Activated T-helper 1 cell treated with anti-CD3 and anti-CD28 coated beads, Interleukin-12 subunit alpha, Interleukin-12 subunit beta, Interleukin-2, Interleukin-4 antibody, amounts not matched to agents 30 ng/mL and 10 ng/mL and 1 ng/mL, durations not matched to agents 14 hours and 24 hours and 36 hours (primary cell): ENCODE measurements at regions not wholly inside any gene's neighbourhood (a gene's known extent, or its start where the extent isn't known, plus 50 kb on each side); places are given as distances from the start of the nearest gene placed in this dataset.

Experiments used
- DNase-seq: peaks from one replicate; pipeline ENCODE4 v3.0.0; 2021; ENCODE audit warnings: low spot score
- H3K27ac Mint-ChIP-seq: one replicate; pipeline ENCODE4 v1.8.0; 2021; ENCODE audit warnings: mild to moderate bottlenecking, mixed read lengths
- H3K27me3 Mint-ChIP-seq: one replicate; pipeline ENCODE4 v1.8.0; 2022; ENCODE audit warnings: mild to moderate bottlenecking, moderate library complexity, mixed read lengths; ENCODE audit not compliant: insufficient read depth
- H3K36me3 Mint-ChIP-seq: one replicate; pipeline ENCODE4 v1.8.0; 2021; ENCODE audit warnings: low read depth, mixed read lengths
- H3K4me1 Mint-ChIP-seq: one replicate; pipeline ENCODE4 v1.8.0; 2021; ENCODE audit warnings: low read depth, mixed read lengths
- H3K4me3 Mint-ChIP-seq: one replicate; pipeline ENCODE4 v1.8.0; 2021; ENCODE audit warnings: mild to moderate bottlenecking, moderate library complexity, mixed read lengths
- H3K9me3 Mint-ChIP-seq: one replicate; pipeline ENCODE4 v1.8.0; 2021; ENCODE audit warnings: mixed read lengths
- intact Hi-C: fragments of 100-400 bp; cut with micrococcal nuclease; formaldehyde crosslinking; loops from one replicate; pipeline ENCODE4 v1.15.1; 2024

DNA sequence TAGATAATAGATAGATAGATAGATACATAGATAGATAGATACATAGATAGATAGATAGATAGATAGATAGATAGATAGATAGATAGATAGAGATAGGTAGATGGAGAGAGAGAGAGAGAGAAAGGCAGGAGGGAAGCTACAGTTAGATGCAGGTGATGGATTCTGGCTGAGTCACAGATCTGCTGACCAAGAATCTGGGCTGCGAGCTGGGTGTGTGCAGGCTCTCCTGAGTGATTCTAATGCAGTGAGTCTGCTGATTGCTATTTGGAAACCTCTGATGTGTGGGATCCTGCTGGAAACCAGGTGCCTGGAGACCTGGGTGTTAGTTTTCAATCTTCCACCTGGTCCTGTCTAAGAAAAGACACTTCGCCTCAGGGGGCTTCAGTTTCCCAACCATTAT, 1441.8 kb downstream of the TBC1D22A start:
- intact Hi-C loops: no loop called here
- H3K27me3 Mint-ChIP-seq: no peaks in the 10 kb centered on the region
- no peaks in the 10 kb centered on the region for H3K36me3 Mint-ChIP-seq
- H3K27ac Mint-ChIP-seq: no peak overlapping the region
- no peak for DNase-seq
- no peaks in the 10 kb centered on the region for H3K4me1 Mint-ChIP-seq
- H3K9me3 Mint-ChIP-seq: no peaks in the 10 kb centered on the region
- no peak overlapping the region for H3K4me3 Mint-ChIP-seq

DNA sequence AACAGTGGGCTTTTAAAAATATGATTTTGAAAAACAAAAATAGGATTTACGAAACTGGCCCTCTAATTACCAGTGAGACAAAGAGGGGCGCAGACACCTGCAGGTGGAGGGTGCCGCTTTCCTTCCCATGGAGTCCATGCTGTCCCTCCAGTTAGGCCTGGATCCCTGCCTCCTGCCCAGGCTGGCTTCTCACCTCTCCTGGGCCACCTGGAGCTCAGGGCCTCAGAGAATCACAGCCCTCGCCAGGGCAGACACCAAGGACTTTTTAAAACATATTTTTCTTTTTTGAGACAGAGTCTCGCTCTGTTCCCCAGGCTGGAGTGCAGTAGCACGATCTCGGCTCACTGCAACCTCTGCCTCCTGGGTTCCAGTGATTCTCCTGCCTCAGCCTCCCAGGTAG, 1437.2 kb downstream of the TBC1D22A start:
- Mint-ChIP-seq H3K27ac (no peak overlapping the region), H3K4me3 (no peak overlapping the region), H3K9me3 (peaks cover 2% of the 10 kb centered on the region), H3K36me3 (no peaks in the 10 kb centered on the region), H3K4me1 (no peaks in the 10 kb centered on the region), H3K27me3 (no peaks in the 10 kb centered on the region)
- intact Hi-C loops: no loop called here
- no peak for DNase-seq

GRCh38 chr22:48198489-48199459, 1436.3 kb downstream of the TBC1D22A start:
- Mint-ChIP-seq H3K36me3 (no peaks in the 10 kb centered on the region), H3K27me3 (no peaks in the 10 kb centered on the region), H3K4me1 (no peaks in the 10 kb centered on the region), H3K4me3 (no peak overlapping the region), H3K9me3 (peaks cover 3% of the 10 kb centered on the region), H3K27ac (no peak overlapping the region)
- intact Hi-C loops: no loop called here
- no peak for DNase-seq

- Mint-ChIP-seq H3K36me3 (no peaks in the 10 kb centered on the region), H3K4me3 (no peak overlapping the region), H3K27me3 (no peaks in the 10 kb centered on the region), H3K27ac (no peak overlapping the region), H3K4me1 (no peaks in the 10 kb centered on the region), H3K9me3 (peaks cover 6% of the 10 kb centered on the region)
- intact Hi-C loops: no loop called here
- DNase-seq: no peak
These were observed 1434.8 kb downstream of the TBC1D22A start for GRCh38 chr22:48197189-48197690.

GRCh38 chr22:48192920-48193319, 1430.5 kb downstream of the TBC1D22A start:
- peaks cover 16% of the 10 kb centered on the region for H3K9me3 Mint-ChIP-seq
- intact Hi-C loops: no loop called here
- H3K4me3 Mint-ChIP-seq: no peak overlapping the region
- H3K27ac Mint-ChIP-seq: no peak overlapping the region
- DNase-seq: no peak
- peaks cover 2% of the 10 kb centered on the region for H3K27me3 Mint-ChIP-seq
- no peaks in the 10 kb centered on the region for H3K36me3 Mint-ChIP-seq
- no peaks in the 10 kb centered on the region for H3K4me1 Mint-ChIP-seq

DNA sequence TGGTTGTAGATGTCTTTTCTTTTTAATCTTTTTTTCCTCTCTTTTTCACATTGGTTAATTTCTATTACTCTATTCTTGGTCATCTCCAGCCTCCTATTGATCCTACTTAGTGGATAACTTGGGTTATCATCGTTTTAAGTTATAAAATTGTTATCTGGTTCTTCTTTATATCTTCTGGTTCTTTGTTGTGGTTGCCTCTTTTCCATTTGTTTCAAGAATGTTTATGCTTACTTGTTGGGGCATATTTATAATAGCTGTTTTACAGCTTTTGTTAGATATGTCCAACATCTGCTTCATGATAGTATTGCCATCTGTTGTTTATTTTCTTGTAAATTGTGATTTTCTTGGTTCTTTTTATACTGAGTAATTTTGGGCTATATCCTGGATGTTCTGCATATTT, 1429.6 kb downstream of the TBC1D22A start:
- intact Hi-C loops: no loop called here
- Mint-ChIP-seq H3K4me1 (no peaks in the 10 kb centered on the region), H3K27ac (no peak overlapping the region), H3K9me3 (peaks cover 16% of the 10 kb centered on the region), H3K4me3 (no peak overlapping the region), H3K27me3 (peaks cover 2% of the 10 kb centered on the region), H3K36me3 (no peaks in the 10 kb centered on the region)
- DNase-seq: no peak

- Mint-ChIP-seq H3K27me3 (peaks cover 4% of the 10 kb centered on the region), H3K36me3 (no peaks in the 10 kb centered on the region), H3K27ac (no peak overlapping the region), H3K4me1 (no peaks in the 10 kb centered on the region), H3K9me3 (peaks cover 13% of the 10 kb centered on the region), H3K4me3 (no peak overlapping the region)
- intact Hi-C loops: no loop called here
- DNase-seq: no peak
These were observed 1425.8 kb downstream of the TBC1D22A start for GRCh38 chr22:48188231-48188721.

DNA sequence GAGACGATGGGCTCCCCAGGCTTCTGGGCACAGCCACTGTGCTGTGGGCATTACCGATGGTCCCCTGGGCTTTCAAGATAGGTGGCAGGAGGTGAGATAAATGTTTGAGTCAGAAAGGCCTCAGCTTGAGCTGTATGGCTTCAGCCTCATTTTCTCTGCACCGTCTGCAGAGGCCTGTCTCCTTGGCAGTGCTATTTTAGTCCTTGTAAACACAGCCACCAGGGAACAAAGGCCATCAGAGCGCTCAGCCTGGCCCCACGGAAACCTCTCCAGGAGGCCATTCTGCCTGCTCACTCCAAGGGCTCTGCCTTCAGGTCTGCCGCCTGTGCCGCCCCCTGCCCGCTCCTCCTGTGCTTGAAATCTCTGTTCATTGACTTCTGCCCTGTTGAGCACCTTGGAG, 1424.9 kb downstream of the TBC1D22A start:
- Mint-ChIP-seq H3K27me3 (peaks cover 4% of the 10 kb centered on the region), H3K4me1 (no peaks in the 10 kb centered on the region), H3K36me3 (no peaks in the 10 kb centered on the region), H3K4me3 (no peak overlapping the region), H3K9me3 (peaks cover 11% of the 10 kb centered on the region), H3K27ac (no peak overlapping the region)
- no peak for DNase-seq
- intact Hi-C loops: no loop called here

DNA sequence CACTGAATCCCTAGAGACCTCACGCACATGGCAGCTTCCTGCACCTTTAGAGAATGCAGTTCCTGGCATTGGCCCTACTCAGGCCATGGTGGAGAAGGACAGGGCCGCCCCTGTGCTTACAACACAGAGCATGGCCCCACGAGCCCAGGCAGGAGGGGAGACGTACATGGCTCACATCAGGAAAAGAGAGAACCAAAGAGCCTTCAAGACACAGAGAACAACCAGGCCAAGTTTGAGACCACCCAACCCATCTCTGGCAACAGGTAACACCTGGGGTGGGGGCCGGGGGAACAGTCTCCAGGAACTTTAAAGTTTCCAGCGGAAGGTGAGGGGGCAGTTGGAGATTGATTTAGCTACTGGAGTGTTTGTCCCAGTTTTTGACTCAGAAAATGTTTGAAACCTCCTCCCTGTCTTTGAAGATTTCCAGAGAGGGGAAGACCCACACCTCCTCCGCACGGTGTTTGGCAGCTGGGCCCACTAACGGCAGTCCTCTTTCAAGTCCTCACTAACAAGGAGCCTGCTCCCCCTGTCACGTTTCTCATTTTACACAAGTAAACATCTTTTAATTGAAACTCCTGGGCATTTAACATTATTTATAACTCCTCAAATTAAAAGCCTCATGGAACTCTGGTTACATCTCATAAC, 1423.8 kb downstream of the TBC1D22A start:
- Mint-ChIP-seq H3K4me3 (no peak overlapping the region), H3K27me3 (peaks cover 4% of the 10 kb centered on the region), H3K27ac (no peak overlapping the region), H3K36me3 (no peaks in the 10 kb centered on the region), H3K9me3 (peaks cover 1% of the 10 kb centered on the region), H3K4me1 (no peaks in the 10 kb centered on the region)
- intact Hi-C loops: no loop called here
- no peak for DNase-seq

DNA sequence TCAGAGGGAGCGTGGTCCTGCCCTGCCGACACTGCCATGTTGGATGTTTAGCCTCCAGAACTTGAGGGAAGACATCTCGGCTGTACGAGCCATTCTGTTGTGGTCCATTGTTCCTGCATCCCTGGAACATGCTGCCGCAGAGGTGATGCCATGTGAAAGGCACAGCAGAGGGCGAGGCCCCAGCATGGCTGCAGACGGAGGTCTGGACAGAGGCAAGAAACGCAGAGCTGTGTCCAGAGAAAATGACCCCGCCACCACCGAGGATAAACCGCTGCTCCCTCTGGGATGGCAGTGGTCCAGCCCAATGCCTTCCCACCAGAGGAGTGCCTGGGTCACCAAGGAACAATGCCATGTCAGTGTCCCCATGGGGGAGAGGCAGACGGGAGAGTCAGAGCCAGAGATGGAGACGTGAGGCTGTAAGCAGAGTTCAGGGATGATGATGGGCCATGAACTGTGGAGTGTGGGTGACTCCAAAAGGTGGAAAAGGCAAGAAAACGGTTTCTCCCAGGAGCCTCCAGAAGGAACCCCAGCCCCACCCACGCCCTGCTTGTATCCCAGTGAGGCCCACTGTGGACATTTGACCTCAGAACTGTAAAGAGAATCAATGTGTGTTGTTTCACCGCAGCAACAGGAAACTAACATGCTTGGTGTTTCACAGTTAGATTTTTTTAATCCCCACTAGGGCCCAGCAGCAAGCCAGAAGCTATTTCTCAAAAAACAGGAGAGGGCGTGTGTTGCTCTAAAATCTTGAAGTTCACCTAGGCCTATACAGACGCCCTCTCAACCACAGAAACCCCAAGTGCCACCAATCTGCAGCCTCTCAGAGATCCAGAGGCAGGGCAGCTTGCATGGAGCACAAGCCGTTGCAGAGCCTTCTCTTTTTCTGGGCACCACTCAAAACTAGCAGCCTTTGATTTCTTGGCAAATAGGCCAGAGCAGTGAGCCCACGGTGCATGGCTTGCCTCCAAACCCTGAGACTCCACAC, 1422.9 kb downstream of the TBC1D22A start:
- Mint-ChIP-seq H3K4me1 (no peaks in the 10 kb centered on the region), H3K36me3 (no peaks in the 10 kb centered on the region), H3K27ac (no peak overlapping the region), H3K27me3 (peaks cover 4% of the 10 kb centered on the region), H3K4me3 (no peak overlapping the region), H3K9me3 (no peaks in the 10 kb centered on the region)
- intact Hi-C loops: no loop called here
- no peak for DNase-seq

- Mint-ChIP-seq H3K9me3 (no peaks in the 10 kb centered on the region), H3K4me1 (no peaks in the 10 kb centered on the region)
- intact Hi-C loops: no loop called here
These were observed 1420.7 kb downstream of the TBC1D22A start for GRCh38 chr22:48182846-48183805.

More at GRCh38 chr22:48182846-48183805, 1420.7 kb downstream of the TBC1D22A start:
- no peak for DNase-seq
- Mint-ChIP-seq H3K36me3 (no peaks in the 10 kb centered on the region), H3K27ac (no peak overlapping the region), H3K27me3 (peaks cover 2% of the 10 kb centered on the region), H3K4me3 (no peak overlapping the region)
